IMR-90 (cell line): ENCODE measurements at regions not wholly inside any gene's neighbourhood (a gene's known extent, or its start where the extent isn't known, plus 50 kb on each side); places are given as distances from the start of the nearest gene placed in this dataset.
A peak's percentile ranks its signal among the peaks of the same experiment; 100 is the strongest.

Experiments
- ATAC-seq: fragments of 200-7000 bp; cut with Tn5 transposase; 2 replicates; pipeline ENCODE4 v1.9.1; 2020; ENCODE audit warnings: low read depth, mild to moderate bottlenecking, moderate library complexity
- BruUV-seq: library from RNA; stranded (reverse); fragments of 400-500 nt; replicated peaks from 2 replicates; lab custom pipeline; 2021; lab: Mats Ljungman, UMichigan
- CTCF ChIA-PET: fragments of 300-600 bp; formaldehyde crosslinking; extraction: SDS; loops from one replicate; lab custom pipeline; 2021; ENCODE audit warnings: antibody characterized with exemption; lab: Yijun Ruan, JAX
- POLR2A ChIA-PET: fragments of 300-600 bp; sonication (Branson Sonifier 250); formaldehyde crosslinking; loops from one replicate; lab custom pipeline; 2022; ENCODE audit warnings: antibody characterized with exemption; ENCODE audit not compliant: unreplicated experiment; lab: Charles Lee
- DNase-seq: peaks from one replicate; pipeline ENCODE4 v3.0.0; 2013
- H2AFZ ChIP-seq: replicated peaks from 2 replicates; pipeline ENCODE3; 2013; ENCODE audit warnings: low read length, mild to moderate bottlenecking; ENCODE audit not compliant: poor library complexity
- H2AK5ac ChIP-seq: 2 replicates; pipeline ENCODE4 v1.6.1; 2013; ENCODE audit warnings: low read depth, low read length, inconsistent platforms
- H2AK9ac ChIP-seq: replicated peaks from 2 replicates; pipeline ENCODE3; 2013; ENCODE audit warnings: mild to moderate bottlenecking, low read depth, low read length, moderate library complexity; ENCODE audit not compliant: poor library complexity
- H2BK120ac ChIP-seq: 2 replicates; pipeline ENCODE4 v1.6.1; 2013; ENCODE audit warnings: low read depth, low read length, inconsistent platforms
- H2BK15ac ChIP-seq: 3 replicates; pipeline ENCODE4 v1.6.1; 2013; ENCODE audit warnings: low read depth, low read length, inconsistent platforms
- H2BK20ac ChIP-seq: 2 replicates; pipeline ENCODE4 v1.6.1; 2013; ENCODE audit warnings: low read depth, mild to moderate bottlenecking, inconsistent platforms, low read length, moderate library complexity
- H2BK5ac ChIP-seq: 2 replicates; pipeline ENCODE4 v1.6.1; 2013; ENCODE audit warnings: mild to moderate bottlenecking, low read depth, low read length, inconsistent platforms; ENCODE audit not compliant: poor library complexity, severe bottlenecking
- H3K14ac ChIP-seq: replicated peaks from 2 replicates; pipeline ENCODE4 v1.6.1; 2013; ENCODE audit warnings: low read depth, low read length, inconsistent platforms
- H3K18ac ChIP-seq: 2 replicates; pipeline ENCODE4 v1.6.1; 2013; ENCODE audit warnings: low read depth, low read length, control low read depth
- H3K23ac ChIP-seq: 2 replicates; pipeline ENCODE4 v1.6.1; 2013; ENCODE audit warnings: low read depth, low read length, inconsistent platforms
- H3K27ac ChIP-seq: 2 replicates; pipeline ENCODE4 v1.5.1; 2013; ENCODE audit warnings: mild to moderate bottlenecking, control low read depth, low read length; ENCODE audit not compliant: insufficient read depth
- H3K27me3 ChIP-seq: 2 replicates; pipeline ENCODE4 v1.6.1; 2013; ENCODE audit warnings: low read length; ENCODE audit not compliant: control insufficient read depth, insufficient read depth
- H3K36me3 ChIP-seq: 2 replicates; pipeline ENCODE4 v1.6.1; 2013; ENCODE audit warnings: low read length, mixed read lengths; ENCODE audit not compliant: control insufficient read depth, insufficient read depth
- H3K4ac ChIP-seq: 2 replicates; pipeline ENCODE4 v1.6.1; 2013; ENCODE audit warnings: low read depth, low read length, inconsistent platforms
- H3K4me1 ChIP-seq: 2 replicates; pipeline ENCODE4 v1.6.1; 2013; ENCODE audit warnings: low read length, mixed read lengths; ENCODE audit not compliant: control insufficient read depth, insufficient read depth
- H3K4me2 ChIP-seq: 2 replicates; pipeline ENCODE4 v1.6.1; 2013; ENCODE audit warnings: low read depth, mild to moderate bottlenecking, control low read depth, low read length, moderate library complexity
- H3K4me3 ChIP-seq: 2 replicates; pipeline ENCODE4 v1.5.1; 2013; ENCODE audit warnings: low read depth, mild to moderate bottlenecking, control low read depth, low read length, moderate library complexity; ENCODE audit not compliant: insufficient read depth
- H3K56ac ChIP-seq: 2 replicates; pipeline ENCODE4 v1.6.1; 2013; ENCODE audit warnings: low read length, inconsistent platforms; ENCODE audit not compliant: insufficient read depth; ENCODE audit errors: extremely low read depth
- H3K79me1 ChIP-seq, 2 experiments: 2 replicates each; pipeline ENCODE4 v1.6.1; 2013; ENCODE audit warnings: low read length in 2 of 2, inconsistent platforms in 1 of 2, low read depth in 1 of 2
- H3K9ac ChIP-seq: 2 replicates; pipeline ENCODE4 v1.6.1; 2013; ENCODE audit warnings: low read depth, low read length, control low read depth
- H3K9me1 ChIP-seq: 2 replicates; pipeline ENCODE4 v1.6.1; 2013; ENCODE audit warnings: low read length, inconsistent platforms; ENCODE audit not compliant: insufficient read depth
- H3K9me3 ChIP-seq: 2 replicates; pipeline ENCODE4 v1.6.1; 2013; ENCODE audit warnings: low read length; ENCODE audit not compliant: control insufficient read depth, insufficient read depth
- H4K20me1 ChIP-seq: 2 replicates; pipeline ENCODE4 v1.6.1; 2013; ENCODE audit warnings: low read length, inconsistent platforms; ENCODE audit not compliant: insufficient read depth
- H4K5ac ChIP-seq: 2 replicates; pipeline ENCODE4 v1.6.1; 2013; ENCODE audit warnings: mild to moderate bottlenecking, low read depth, low read length, control low read depth
- H4K8ac ChIP-seq, 2 experiments: 2 replicates each; pipeline ENCODE4 v1.6.1; 2013; ENCODE audit warnings: low read depth in 2 of 2, low read length in 2 of 2, control low read depth in 1 of 2, inconsistent platforms in 1 of 2
- H4K91ac ChIP-seq: 2 replicates; pipeline ENCODE4 v1.6.1; 2013; ENCODE audit warnings: low read depth, low read length, inconsistent platforms; ENCODE audit not compliant: insufficient read depth
- MXI1 ChIP-seq: IDR thresholded peaks from 2 replicates; pipeline ENCODE4 v1.6.1; 2012; ENCODE audit warnings: low read depth, mild to moderate bottlenecking, low read length, moderate library complexity, borderline replicate concordance
- POLR2A ChIP-seq: IDR thresholded peaks from 2 replicates; pipeline ENCODE4 v1.6.1; 2012; ENCODE audit warnings: mild to moderate bottlenecking, low read depth, low read length
- RAD21 ChIP-seq: IDR thresholded peaks from 2 replicates; pipeline ENCODE4 v1.6.1; 2012; ENCODE audit warnings: low read length, improper control_type of control experiment
- USF2 ChIP-seq: fragments of 150-350 bp; IDR thresholded peaks from 2 replicates; pipeline ENCODE4 v1.6.1; 2017; ENCODE audit warnings: mild to moderate bottlenecking, antibody characterized with exemption, low read length, low read depth
- WGBS, 2 experiments: methylation state at CpG; one replicate each; pipeline versions ENCODE4 v1.1.5 to v1.1.7; 2013; ENCODE audit warnings: missing lambda C conversion rate in 2 of 2; ENCODE audit not compliant: insufficient read length in 1 of 2; ENCODE audit errors: extremely low coverage in 2 of 2; 5-methylcytosine and 5-hydroxymethylcytosine counted together
- dilution Hi-C: fragments of 300-500 bp; cut with HindIII; formaldehyde crosslinking; loops from one replicate; pipeline ENCODE4 v1.14.3; 2018; ENCODE audit warnings: low sequenced_read_pairs; ENCODE audit not compliant: unreplicated experiment
- in situ Hi-C: fragments of 300-500 bp; cut with MboI; formaldehyde crosslinking; loops from 3 replicates; pipeline ENCODE4 v1.14.3; 2019; ENCODE audit warnings: low sequenced_read_pairs, inconsistent platforms, mixed read lengths
- intact Hi-C: fragments of 100-400 bp; cut with micrococcal nuclease; formaldehyde crosslinking; loops from 2 replicates; pipeline ENCODE4 v1.10.0; 2022

GRCh38 chr15:62404194-62404985, 239.3 kb upstream of the C2CD4B start:
- Histone ChIP-seq H2AK9ac (no peak overlapping the region), H2AK5ac (peak overlapping the region; percentile 43; the same call in 1 of the 2 replicates), H2BK20ac (peak overlapping the region; percentile 88), H3K4me3 (no peak overlapping the region), H3K56ac (no peak overlapping the region), H3K79me1 (peaks cover 22 to 43% of the 10 kb centered on the region in 2 experiments), H3K23ac (peak overlapping the region; percentile 45; the same call in 1 of the 2 replicates), H3K9me1 (peaks cover 15% of the 10 kb centered on the region), H3K9ac (no peak overlapping the region), H3K27ac (no peak overlapping the region), H3K14ac (peak overlapping the region; percentile 53; the same call in 1 of the 2 replicates), H4K5ac (peak overlapping the region; percentile 17; the same call in 1 of the 2 replicates), H4K91ac (no peak overlapping the region), H2AFZ (peak overlapping the region; percentile 27), H3K27me3 (no peaks in the 10 kb centered on the region), H3K4me1 (peaks cover 17% of the 10 kb centered on the region), H2BK15ac (peak overlapping the region; percentile 92; the same call in 1 of the 3 replicates), H3K18ac (peak overlapping the region; percentile 22; the same call in 1 of the 2 replicates), H2BK120ac (peak overlapping the region; percentile 78), H4K20me1 (no peaks in the 10 kb centered on the region), H4K8ac (no peak overlapping the region; a peak in 1 of 4 replicates), H3K9me3 (peaks cover 3% of the 10 kb centered on the region), H3K4me2 (no peak overlapping the region), H3K36me3 (no peaks in the 10 kb centered on the region), H3K4ac (peak overlapping the region; percentile 54), H2BK5ac (no peak overlapping the region)
- no peak for TF ChIP-seq POLR2A
- no peak for TF ChIP-seq USF2
- no peak for TF ChIP-seq MXI1
- TF ChIP-seq RAD21 = no peak
- ChIA-PET POLR2A (interaction anchor here (0.6 kb wide), 1 partner anchor 244 kb away, joined by 3 read pairs; no protein-coding TSS in a partner anchor), CTCF (no interaction called here)
- ATAC-seq (no peak; the same call in 1 of the 2 replicates), DNase-seq (no peak)
- BruUV-seq = no TSS peak
- in situ Hi-C loops (no loop called here), dilution Hi-C loops (no loop called here), intact Hi-C loops (no loop called here)
- WGBS, 2 experiments = 67% methylated on average over 3 of the region's 7 CpGs; no CpG with 5 or more reads in 1 of the 2 experiments
